ENCODE measurements at regions not wholly inside any gene's neighbourhood (a gene's known extent, or its start where the extent isn't known, plus 50 kb on each side); places are given as distances from the start of the nearest gene placed in this dataset.

- FAIRE-seq = no peak
- no peak for DNase-seq (ENCODE audit: insufficient read length, low spot score)
These were observed 73.2 kb upstream of the VRK1 start for GRCh38 chr14:96723946-96724345.

GRCh38 chr14:96725232-96725631 lies 72.0 kb upstream of the VRK1 start:
- DNase-seq (ENCODE audit: insufficient read length, low spot score) (no peak), FAIRE-seq (no peak)

- FAIRE-seq = no peak
- no peak for DNase-seq (ENCODE audit: insufficient read length, low spot score)
These were observed 70.1 kb upstream of the VRK1 start for GRCh38 chr14:96727073-96727472.

GRCh38 chr14:96727491-96727890 lies 69.7 kb upstream of the VRK1 start:
- DNase-seq (ENCODE audit: insufficient read length, low spot score) (no peak), FAIRE-seq (no peak)

GRCh38 chr14:96727980-96728717 lies 69.0 kb upstream of the VRK1 start:
- DNase-seq (ENCODE audit: insufficient read length, low spot score) (no peak), FAIRE-seq (no peak)

- FAIRE-seq = no peak
- DNase-seq (ENCODE audit: insufficient read length, low spot score) = no peak
These were observed 67.3 kb upstream of the VRK1 start for GRCh38 chr14:96729889-96730288.

- DNase-seq (ENCODE audit: insufficient read length, low spot score) (no peak), FAIRE-seq (no peak)
These were observed 66.8 kb upstream of the VRK1 start for GRCh38 chr14:96730386-96730785.

GRCh38 chr14:96734076-96734622 lies 63.0 kb upstream of the VRK1 start:
- FAIRE-seq (no peak), DNase-seq (ENCODE audit: insufficient read length, low spot score) (no peak)

GRCh38 chr14:96735526-96735925 lies 61.7 kb upstream of the VRK1 start:
- no peak for FAIRE-seq
- DNase-seq (ENCODE audit: insufficient read length, low spot score) = no peak

GRCh38 chr14:96736439-96736838 lies 60.7 kb upstream of the VRK1 start:
- DNase-seq (ENCODE audit: insufficient read length, low spot score) (no peak), FAIRE-seq (no peak)

- FAIRE-seq = no peak
- DNase-seq (ENCODE audit: insufficient read length, low spot score) = no peak
These were observed 59.3 kb upstream of the VRK1 start for GRCh38 chr14:96737881-96738280.

GRCh38 chr14:96739200-96739910 lies 57.8 kb upstream of the VRK1 start:
- no peak for DNase-seq (ENCODE audit: insufficient read length, low spot score)
- no peak for FAIRE-seq

GRCh38 chr14:96741151-96741977 lies 55.8 kb upstream of the VRK1 start:
- DNase-seq (ENCODE audit: insufficient read length, low spot score) = peak; percentile 53
- peak; percentile 64 for FAIRE-seq

GRCh38 chr14:96744262-96744661 lies 52.9 kb upstream of the VRK1 start:
- DNase-seq (ENCODE audit: insufficient read length, low spot score) (no peak), FAIRE-seq (peak; percentile 13)

GRCh38 chr14:96745500-96746051 lies 51.6 kb upstream of the VRK1 start:
- FAIRE-seq = no peak

GRCh38 chr14:96746101-96746500 lies 51.1 kb upstream of the VRK1 start:
- DNase-seq (ENCODE audit: insufficient read length, low spot score) = no peak
- FAIRE-seq = no peak

More at GRCh38 chr14:96745500-96746051, 51.6 kb upstream of the VRK1 start:
- DNase-seq (ENCODE audit: insufficient read length, low spot score) = no peak

GRCh38 chr14:96747006-96747405 lies 50.2 kb upstream of the VRK1 start:
- DNase-seq (ENCODE audit: insufficient read length, low spot score) = no peak
- no peak for FAIRE-seq
